ENCODE measurements at regions not wholly inside any gene's neighbourhood (a gene's known extent, or its start where the extent isn't known, plus 50 kb on each side); places are given as distances from the start of the nearest gene placed in this dataset.

DNA sequence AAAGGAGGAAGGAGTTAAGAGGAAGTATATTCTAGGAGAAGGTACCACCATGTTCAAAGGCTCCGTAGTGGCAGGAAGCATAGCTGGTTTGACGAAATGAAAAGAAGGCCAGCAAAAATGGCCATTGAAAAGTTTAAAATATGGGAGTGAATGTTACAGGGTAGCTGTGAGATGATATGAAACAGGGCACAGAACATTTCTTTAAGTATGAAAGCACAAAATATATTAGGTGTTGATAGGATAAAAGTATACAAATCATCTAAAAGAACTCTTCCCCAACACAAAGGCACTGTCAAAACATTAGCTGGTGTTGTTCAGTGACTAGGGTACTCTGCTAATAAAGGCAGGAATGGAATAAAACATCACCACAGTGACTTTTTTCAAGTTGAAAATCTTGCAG, 216.2 kb downstream of the LRRN1 start:
- TF ChIP-seq POLR2A (IDR thresholded peaks at IDR 0.05) (no peak), POLR2AphosphoS5 (IDR thresholded peaks at IDR 0.05) (no peak)
- TF ChIP-seq, protein P1, sequence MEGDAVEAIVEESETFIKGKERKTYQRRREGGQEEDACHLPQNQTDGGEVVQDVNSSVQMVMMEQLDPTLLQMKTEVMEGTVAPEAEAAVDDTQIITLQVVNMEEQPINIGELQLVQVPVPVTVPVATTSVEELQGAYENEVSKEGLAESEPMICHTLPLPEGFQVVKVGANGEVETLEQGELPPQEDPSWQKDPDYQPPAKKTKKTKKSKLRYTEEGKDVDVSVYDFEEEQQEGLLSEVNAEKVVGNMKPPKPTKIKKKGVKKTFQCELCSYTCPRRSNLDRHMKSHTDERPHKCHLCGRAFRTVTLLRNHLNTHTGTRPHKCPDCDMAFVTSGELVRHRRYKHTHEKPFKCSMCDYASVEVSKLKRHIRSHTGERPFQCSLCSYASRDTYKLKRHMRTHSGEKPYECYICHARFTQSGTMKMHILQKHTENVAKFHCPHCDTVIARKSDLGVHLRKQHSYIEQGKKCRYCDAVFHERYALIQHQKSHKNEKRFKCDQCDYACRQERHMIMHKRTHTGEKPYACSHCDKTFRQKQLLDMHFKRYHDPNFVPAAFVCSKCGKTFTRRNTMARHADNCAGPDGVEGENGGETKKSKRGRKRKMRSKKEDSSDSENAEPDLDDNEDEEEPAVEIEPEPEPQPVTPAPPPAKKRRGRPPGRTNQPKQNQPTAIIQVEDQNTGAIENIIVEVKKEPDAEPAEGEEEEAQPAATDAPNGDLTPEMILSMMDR (IDR thresholded peaks at IDR 0.05): no peak
- no peak for DNase-seq (ENCODE audit: low spot score)
- H3K27me3 ChIP-seq (replicated peaks; ENCODE audit: insufficient read depth): no peaks in the 10 kb centered on the region
- H3K36me3 ChIP-seq: no peaks in the 10 kb centered on the region
- no peak overlapping the region for H3K27ac ChIP-seq
- WGBS: 47% methylated on average over 2 of the region's 2 CpGs
- no peaks in the 10 kb centered on the region for H3K9me3 ChIP-seq
- no peak overlapping the region for H3K4me3 ChIP-seq
- H3K4me1 ChIP-seq (replicated peaks): no peaks in the 10 kb centered on the region
- intact Hi-C loops (cut with DNase I): no loop called here

DNA sequence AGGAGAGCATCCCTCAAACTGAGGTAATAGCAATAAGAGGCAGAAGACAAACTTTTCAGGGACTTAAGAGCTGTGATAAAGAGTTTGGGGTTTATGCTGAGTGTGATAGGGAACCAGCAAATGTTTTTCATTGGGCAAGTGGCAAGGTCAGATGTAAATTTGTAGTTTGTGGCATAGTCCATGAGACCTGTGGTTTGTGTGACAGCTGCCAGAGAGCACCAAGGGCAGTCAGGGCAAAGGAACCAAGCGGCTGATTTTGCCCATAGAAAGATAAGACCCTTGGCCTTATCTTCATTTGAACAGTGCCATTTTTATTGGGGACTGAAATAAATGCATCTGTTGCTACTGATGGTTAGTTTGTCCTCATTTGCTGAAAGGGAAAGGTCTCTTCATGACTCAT, 220.3 kb downstream of the LRRN1 start:
- TF ChIP-seq POLR2AphosphoS5 (IDR thresholded peaks at IDR 0.05): no peak
- TF ChIP-seq, protein P1 (IDR thresholded peaks at IDR 0.05): no peak
- no peak for TF ChIP-seq POLR2A (IDR thresholded peaks at IDR 0.05)
- H3K4me1 ChIP-seq (replicated peaks): no peaks in the 10 kb centered on the region
- no peaks in the 10 kb centered on the region for H3K9me3 ChIP-seq
- 35% methylated on average over 1 of the region's 1 CpG for whole genome bisulfite sequencing
- no peak overlapping the region for H3K4me3 ChIP-seq
- no peak overlapping the region for H3K27ac ChIP-seq
- intact Hi-C loops (cut with DNase I): no loop called here
- no peaks in the 10 kb centered on the region for H3K36me3 ChIP-seq
- DNase-seq (ENCODE audit: low spot score): no peak
- no peaks in the 10 kb centered on the region for H3K27me3 ChIP-seq (replicated peaks; ENCODE audit: insufficient read depth)

DNA sequence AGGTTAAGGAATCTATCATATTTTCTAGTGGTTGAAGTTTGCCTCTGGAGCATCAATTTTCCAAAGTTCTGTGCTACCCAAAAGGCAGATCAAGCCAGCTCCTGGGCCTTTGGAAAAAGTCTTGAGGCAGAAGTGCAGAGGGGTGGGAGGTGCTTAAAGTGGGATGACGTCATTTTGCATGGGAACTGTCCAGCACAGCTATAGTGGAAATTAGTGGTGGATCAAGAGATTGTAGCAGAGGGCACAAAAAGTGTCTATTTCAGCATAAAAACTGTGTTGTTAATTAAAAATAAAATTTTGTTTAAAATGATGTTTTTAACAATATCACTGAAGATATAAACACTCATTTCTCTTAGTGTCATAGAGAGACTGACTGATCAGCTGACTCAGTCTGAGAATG, 221.9 kb downstream of the LRRN1 start:
- TF ChIP-seq POLR2AphosphoS5 (IDR thresholded peaks at IDR 0.05) (no peak), POLR2A (IDR thresholded peaks at IDR 0.05) (no peak)
- TF ChIP-seq, protein P1 (IDR thresholded peaks at IDR 0.05): no peak
- Histone ChIP-seq H3K27ac (no peak overlapping the region), H3K27me3 (replicated peaks; ENCODE audit: insufficient read depth) (no peaks in the 10 kb centered on the region), H3K9me3 (no peaks in the 10 kb centered on the region), H3K4me1 (replicated peaks) (no peaks in the 10 kb centered on the region), H3K4me3 (no peak overlapping the region), H3K36me3 (no peaks in the 10 kb centered on the region)
- intact Hi-C loops (cut with DNase I): no loop called here
- no peak for DNase-seq (ENCODE audit: low spot score)
- 4% methylated on average over 1 of the region's 1 CpG for WGBS

DNA sequence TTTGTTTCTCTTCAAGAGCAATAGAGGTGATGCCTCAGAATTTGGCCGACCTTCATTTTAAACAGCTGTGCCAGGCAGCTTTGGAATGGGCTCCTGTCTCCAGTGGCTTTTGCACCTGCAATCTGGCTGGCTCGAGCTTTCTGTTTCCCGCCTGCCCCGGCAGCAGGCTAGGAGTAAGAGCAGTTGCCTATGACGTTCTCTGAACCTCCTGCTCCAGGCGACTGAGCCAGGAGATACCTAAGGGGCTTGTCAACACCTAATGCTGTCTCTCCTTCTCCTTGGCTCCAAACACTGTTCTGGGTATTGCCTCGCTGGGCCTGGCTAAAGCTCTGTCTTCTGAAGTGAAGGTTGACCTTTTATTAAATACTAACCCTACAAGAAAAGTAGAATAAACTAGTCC, 229.9 kb downstream of the LRRN1 start:
- no peaks in the 10 kb centered on the region for H3K36me3 ChIP-seq
- H3K4me1 ChIP-seq (replicated peaks): no peaks in the 10 kb centered on the region
- intact Hi-C loops (cut with DNase I): no loop called here
- H3K27ac ChIP-seq: no peak overlapping the region
- no peak overlapping the region for H3K4me3 ChIP-seq
- DNase-seq (ENCODE audit: low spot score): no peak
- no peaks in the 10 kb centered on the region for H3K9me3 ChIP-seq
- H3K27me3 ChIP-seq (replicated peaks; ENCODE audit: insufficient read depth): no peaks in the 10 kb centered on the region
- TF ChIP-seq, protein P1 (IDR thresholded peaks at IDR 0.05): no peak
- TF ChIP-seq POLR2AphosphoS5 (IDR thresholded peaks at IDR 0.05): no peak
- TF ChIP-seq POLR2A (IDR thresholded peaks at IDR 0.05): no peak
- 85% methylated on average over 7 of the region's 7 CpGs for WGBS

DNA sequence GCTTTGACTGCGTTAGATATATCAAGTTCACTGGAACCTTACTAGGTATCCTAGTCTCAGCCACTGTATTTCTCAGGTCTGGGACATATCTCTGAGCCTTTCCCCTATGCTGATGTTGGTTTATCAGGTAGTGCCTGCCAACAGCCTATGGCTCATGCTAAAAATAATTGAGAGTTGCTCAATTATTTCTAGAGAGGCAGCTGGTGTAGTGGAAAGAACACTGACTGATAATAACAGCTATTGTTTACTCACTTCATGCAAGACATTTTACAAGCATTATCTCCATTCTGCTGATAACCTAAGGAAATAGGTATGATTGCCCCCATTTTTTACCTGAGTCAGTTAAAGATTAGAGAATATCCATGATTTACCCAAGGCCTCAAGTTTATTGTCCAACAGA, 231.4 kb downstream of the LRRN1 start:
- no peak for DNase-seq (ENCODE audit: low spot score)
- Histone ChIP-seq H3K9me3 (no peaks in the 10 kb centered on the region), H3K4me3 (no peak overlapping the region), H3K27ac (no peak overlapping the region), H3K27me3 (replicated peaks; ENCODE audit: insufficient read depth) (no peaks in the 10 kb centered on the region), H3K36me3 (no peaks in the 10 kb centered on the region), H3K4me1 (replicated peaks) (no peaks in the 10 kb centered on the region)
- intact Hi-C loops (cut with DNase I): no loop called here
- TF ChIP-seq POLR2A (IDR thresholded peaks at IDR 0.05) (no peak), POLR2AphosphoS5 (IDR thresholded peaks at IDR 0.05) (no peak)
- TF ChIP-seq, protein P1 (IDR thresholded peaks at IDR 0.05): no peak
- WGBS: 95% methylated on average over 1 of the region's 1 CpG
